H1 (cell line): ENCODE measurements at regions not wholly inside any gene's neighbourhood (a gene's known extent, or its start where the extent isn't known, plus 50 kb on each side); places are given as distances from the start of the nearest gene placed in this dataset.

Experiments used
- CTCF ChIA-PET: fragments of 300-600 bp; sonication (Branson Sonifier 250); formaldehyde crosslinking; loops from one replicate; lab custom pipeline; 2021; ENCODE audit not compliant: partially characterized antibody; lab: Charles Lee
- POLR2A ChIA-PET: fragments of 300-600 bp; sonication (Branson Sonifier 250); formaldehyde crosslinking; loops from one replicate; lab custom pipeline; 2021; ENCODE audit warnings: inconsistent platforms; ENCODE audit not compliant: partially characterized antibody; lab: Charles Lee
- DNase-seq, 2 experiments: peaks; one replicate each; pipeline versions ENCODE4 v3.0.0 to v3.0.0-alpha.2; 2010 to 2022; ENCODE audit warnings: low spot score in 2 of 2, low read depth in 1 of 2, mixed read lengths in 1 of 2
- FAIRE-seq: peaks from 2 replicates; lab custom pipeline; 2011; peaks lifted over from hg19 to GRCh38; lab: Jason Lieb, UNC
- H2AFZ ChIP-seq: 2 replicates; pipeline ENCODE4 v1.8.1; 2012; ENCODE audit warnings: low read length, inconsistent platforms
- H2AK5ac ChIP-seq: 2 replicates; pipeline ENCODE4 v1.6.1; 2013; ENCODE audit warnings: low read depth, low read length
- H2BK120ac ChIP-seq: replicated peaks from 2 replicates; pipeline ENCODE3; 2013; ENCODE audit warnings: low read depth, low read length, inconsistent platforms
- H2BK12ac ChIP-seq: 2 replicates; pipeline ENCODE4 v1.6.1; 2013; ENCODE audit warnings: low read depth, low read length
- H2BK15ac ChIP-seq: 2 replicates; pipeline ENCODE4 v1.6.1; 2013; ENCODE audit warnings: low read length
- H2BK20ac ChIP-seq: 2 replicates; pipeline ENCODE4 v1.6.1; 2013; ENCODE audit warnings: low read length
- H2BK5ac ChIP-seq: 2 replicates; pipeline ENCODE4 v1.6.1; 2013; ENCODE audit warnings: low read depth, low read length
- H3K14ac ChIP-seq: 2 replicates; pipeline ENCODE4 v1.6.1; 2013; ENCODE audit warnings: inconsistent platforms; ENCODE audit not compliant: insufficient read length
- H3K18ac ChIP-seq: 2 replicates; pipeline ENCODE4 v1.6.1; 2013; ENCODE audit warnings: low read length; ENCODE audit errors: extremely low read depth
- H3K23ac ChIP-seq: 2 replicates; pipeline ENCODE4 v1.6.1; 2013; ENCODE audit warnings: inconsistent platforms; ENCODE audit not compliant: insufficient read length
- H3K23me2 ChIP-seq: 2 replicates; pipeline ENCODE4 v1.6.1; 2013; ENCODE audit warnings: low read depth, low read length
- H3K27ac ChIP-seq: 2 replicates; pipeline ENCODE4 v1.6.1; 2011; ENCODE audit warnings: low read depth, low read length, inconsistent platforms
- H3K27me3 ChIP-seq, 4 experiments: replicated peaks in 1 of 4; 1 replicate in 1 of 4; 2 replicates in 3 of 4; pipeline versions ENCODE4 v1.6.1 to v1.8.1; 2011 to 2013; ENCODE audit warnings: low read length in 3 of 4, mild to moderate bottlenecking in 3 of 4, inconsistent platforms in 2 of 4, mixed read lengths in 2 of 4, moderate library complexity in 1 of 4; ENCODE audit not compliant: control insufficient read depth in 3 of 4, insufficient read depth in 3 of 4; ENCODE audit errors: extremely low read depth in 1 of 4
- H3K36me3 ChIP-seq, 4 experiments: 2 replicates each; pipeline versions ENCODE4 v1.6.1 to v1.8.1; 2011 to 2013; ENCODE audit warnings: mild to moderate bottlenecking in 4 of 4, low read length in 3 of 4, moderate library complexity in 2 of 4, control low read depth in 1 of 4, inconsistent platforms in 1 of 4; ENCODE audit not compliant: insufficient read depth in 4 of 4, control insufficient read depth in 2 of 4
- H3K4ac ChIP-seq: replicated peaks from 2 replicates; pipeline ENCODE3; 2013; ENCODE audit warnings: low read length, low read depth, mixed read lengths, inconsistent platforms; ENCODE audit not compliant: insufficient read length
- H3K4me1 ChIP-seq, 4 experiments: replicated peaks in 1 of 4; 1 replicate in 1 of 4; 2 replicates in 3 of 4; pipeline versions ENCODE4 v1.6.1 to v1.8.1; 2011 to 2013; ENCODE audit warnings: low read length in 3 of 4, inconsistent platforms in 2 of 4, mixed read lengths in 1 of 4; ENCODE audit not compliant: insufficient read depth in 4 of 4, control insufficient read depth in 3 of 4
- H3K4me2 ChIP-seq, 2 experiments: 2 replicates each; pipeline versions ENCODE4 v1.6.1 to v1.8.1; 2011 to 2013; ENCODE audit warnings: low read depth in 2 of 2, low read length in 2 of 2, control low read depth in 1 of 2, inconsistent platforms in 1 of 2, mild to moderate bottlenecking in 1 of 2; ENCODE audit not compliant: insufficient read depth in 1 of 2
- H3K4me3 ChIP-seq, 4 experiments: fragments of 200-600, 300-600 bp in 1 of 4; sonication (generic), shearing (Covaris generic), sonication (Bioruptor Twin) in 1 of 4; 2 replicates each; pipeline versions ENCODE4 v1.5.1 to v1.8.1; 2011 to 2016; ENCODE audit warnings: low read length in 4 of 4, low read depth in 3 of 4, control low read depth in 2 of 4, inconsistent platforms in 2 of 4, mild to moderate bottlenecking in 2 of 4, mixed read lengths in 1 of 4, moderate library complexity in 1 of 4; ENCODE audit not compliant: insufficient read depth in 2 of 4; ENCODE audit errors: extremely low read depth in 1 of 4
- H3K56ac ChIP-seq: replicated peaks from 2 replicates; pipeline ENCODE3; 2013; ENCODE audit warnings: low read depth, mild to moderate bottlenecking, mixed read lengths, low read length, inconsistent platforms; ENCODE audit not compliant: insufficient read length
- H3K79me1 ChIP-seq: 2 replicates; pipeline ENCODE4 v1.6.1; 2013; ENCODE audit warnings: low read depth, low read length, control low read depth
- H3K79me2 ChIP-seq, 2 experiments: 2 replicates each; pipeline versions ENCODE4 v1.6.1 to v1.8.1; 2012 to 2013; ENCODE audit warnings: low read length in 2 of 2, mild to moderate bottlenecking in 2 of 2, inconsistent platforms in 1 of 2; ENCODE audit not compliant: insufficient read depth in 2 of 2, control insufficient read depth in 1 of 2
- H3K9ac ChIP-seq, 4 experiments: replicated peaks in 1 of 4; 1 replicate in 1 of 4; 2 replicates in 3 of 4; pipeline versions ENCODE4 v1.6.1 to v1.8.1; 2011 to 2013; ENCODE audit warnings: low read depth in 3 of 4, low read length in 3 of 4, control low read depth in 2 of 4, mild to moderate bottlenecking in 2 of 4, moderate library complexity in 2 of 4, inconsistent platforms in 1 of 4; ENCODE audit errors: extremely low read depth in 1 of 4
- H3K9me3 ChIP-seq, 2 experiments: 2 replicates each; pipeline versions ENCODE4 v1.6.1 to v1.8.1; 2012 to 2013; ENCODE audit warnings: mild to moderate bottlenecking in 2 of 2, moderate library complexity in 2 of 2, control low read depth in 1 of 2, inconsistent platforms in 1 of 2, low read depth in 1 of 2, low read length in 1 of 2, mixed read lengths in 1 of 2; ENCODE audit not compliant: insufficient read depth in 2 of 2
- H4K20me1 ChIP-seq, 2 experiments: replicated peaks in 1 of 2; 2 replicates each; pipeline versions ENCODE3 to v1.8.1; 2011 to 2013; ENCODE audit warnings: inconsistent platforms in 2 of 2, low read length in 2 of 2, mild to moderate bottlenecking in 1 of 2; ENCODE audit not compliant: insufficient read depth in 2 of 2, control insufficient read depth in 1 of 2
- H4K5ac ChIP-seq: 2 replicates; pipeline ENCODE4 v1.6.1; 2013; ENCODE audit warnings: low read length, low read depth, mixed read lengths, inconsistent platforms; ENCODE audit not compliant: insufficient read length
- H4K8ac ChIP-seq: 2 replicates; pipeline ENCODE4 v1.8.0; 2013; ENCODE audit warnings: mild to moderate bottlenecking, moderate library complexity, low read length, inconsistent platforms; ENCODE audit not compliant: insufficient read depth; ENCODE audit errors: extremely low read depth
- H4K91ac ChIP-seq: replicated peaks from 2 replicates; pipeline ENCODE3; 2013; ENCODE audit warnings: low read length, mixed read lengths, inconsistent platforms; ENCODE audit not compliant: insufficient read length
- CBX5 ChIP-seq: fragments of 300-800, 300-1000 bp; sonication (generic); IDR thresholded peaks from 2 replicates; pipeline ENCODE4 v1.7.1; 2016; ENCODE audit warnings: antibody characterized with exemption, low read length, low read depth
- CHD2 ChIP-seq: IDR thresholded peaks from 2 replicates; pipeline ENCODE4 v1.6.1; 2012; ENCODE audit warnings: low read length, improper control_type of control experiment
- CREB1 ChIP-seq: IDR thresholded peaks from 2 replicates; pipeline ENCODE4 v1.6.1; 2012; ENCODE audit warnings: inconsistent platforms
- E2F6 ChIP-seq: IDR thresholded peaks from 2 replicates; pipeline ENCODE4 v1.6.1; 2012; ENCODE audit warnings: inconsistent platforms
- HDAC6 ChIP-seq: IDR thresholded peaks from one replicate; pipeline ENCODE4 v1.7.1; 2012; ENCODE audit warnings: low read depth, mild to moderate bottlenecking, inconsistent platforms, low read length, moderate library complexity
- KDM1A ChIP-seq: fragments of 200-600, 300-600 bp; sonication (generic); IDR thresholded peaks from 2 replicates; pipeline ENCODE4 v1.7.1; 2016; ENCODE audit warnings: mild to moderate bottlenecking, low read length, borderline replicate concordance
- NRF1 ChIP-seq: IDR thresholded peaks from 2 replicates; pipeline ENCODE4 v1.6.1; 2011; ENCODE audit warnings: mild to moderate bottlenecking, low read depth, low read length, improper control_type of control experiment
- POU5F1 ChIP-seq: IDR thresholded peaks from 2 replicates; pipeline ENCODE4 v1.6.1; 2011; ENCODE audit warnings: low read depth, mild to moderate bottlenecking, low read length, moderate library complexity
- RXRA ChIP-seq: IDR thresholded peaks from 2 replicates; pipeline ENCODE4 v1.6.1; 2011; ENCODE audit warnings: low read depth, mild to moderate bottlenecking, low read length, moderate library complexity; ENCODE audit not compliant: insufficient read depth
- SIN3A ChIP-seq, 2 experiments: IDR thresholded peaks in 1 of 2; conservative IDR thresholded peaks in 1 of 2; 2 replicates each; pipeline ENCODE4 v1.6.1; 2011 to 2012; ENCODE audit warnings: low read length in 2 of 2, improper control_type of control experiment in 1 of 2, low read depth in 1 of 2, mild to moderate bottlenecking in 1 of 2
- SUZ12 ChIP-seq: fragments of 200-600 bp; sonication (generic); IDR thresholded peaks from 2 replicates; pipeline ENCODE4 v1.6.1; 2012; ENCODE audit warnings: mild to moderate bottlenecking, inconsistent platforms, low read length, moderate library complexity, mixed read lengths
- WGBS, 2 experiments: shearing (Covaris generic) in 1 of 2; methylation state at CpG; one replicate each; pipeline versions ENCODE4 v1.1.6 to v1.1.7; 2013 to 2015; ENCODE audit warnings: low lambda C conversion rate in 2 of 2, mixed read lengths in 2 of 2, inconsistent platforms in 1 of 2, low coverage in 1 of 2, missing lambda C conversion rate in 1 of 2; ENCODE audit not compliant: insufficient replicate concordance in 2 of 2, insufficient coverage in 1 of 2, insufficient read length in 1 of 2; ENCODE audit errors: extremely low coverage in 1 of 2, missing lambda C conversion rate in 1 of 2; 5-methylcytosine and 5-hydroxymethylcytosine counted together
- TF ChIP-seq, protein P1 (sequence below): IDR thresholded peaks from 2 replicates; pipeline ENCODE4 v1.6.1; 2012; ENCODE audit warnings: low read length, inconsistent platforms

- CTCF ChIA-PET = interaction anchor here (0.7 kb wide), 2 partner anchors 56 to 222 kb away, joined by 3 read pairs; no protein-coding TSS in a partner anchor
- Histone ChIP-seq H3K9me3 (no peaks in the 10 kb centered on the region), H3K4me3 (no peak overlapping the region), H2BK5ac (no peak overlapping the region), H3K23me2 (no peaks in the 10 kb centered on the region), H3K79me1 (no peaks in the 10 kb centered on the region), H3K27me3 (no peaks in the 10 kb centered on the region), H2BK15ac (no peak overlapping the region), H3K4me2 (no peak overlapping the region), H3K18ac (no peak overlapping the region), H3K56ac (no peak overlapping the region), H4K20me1 (no peaks in the 10 kb centered on the region), H4K5ac (no peak overlapping the region), H2AK5ac (no peak overlapping the region), H2BK120ac (no peak overlapping the region), H3K79me2 (no peaks in the 10 kb centered on the region), H2BK20ac (no peak overlapping the region), H3K36me3 (no peaks in the 10 kb centered on the region), H3K23ac (no peak overlapping the region), H2BK12ac (no peak overlapping the region), H3K4ac (no peak overlapping the region), H4K8ac (no peak overlapping the region), H3K27ac (no peak overlapping the region), H3K9ac (no peak overlapping the region), H3K14ac (no peak overlapping the region), H2AFZ (no peak overlapping the region), H3K4me1 (no peaks in the 10 kb centered on the region), H4K91ac (no peak overlapping the region)
- WGBS, 2 experiments = 97% methylated on average over 2 of the region's 2 CpGs; no CpG with 5 or more reads in 1 of the 2 experiments
- FAIRE-seq (no peak), DNase-seq (no peak)
- POLR2A ChIA-PET = no interaction called here
- TF ChIP-seq CREB1 = no peak
- TF ChIP-seq, protein P1, sequence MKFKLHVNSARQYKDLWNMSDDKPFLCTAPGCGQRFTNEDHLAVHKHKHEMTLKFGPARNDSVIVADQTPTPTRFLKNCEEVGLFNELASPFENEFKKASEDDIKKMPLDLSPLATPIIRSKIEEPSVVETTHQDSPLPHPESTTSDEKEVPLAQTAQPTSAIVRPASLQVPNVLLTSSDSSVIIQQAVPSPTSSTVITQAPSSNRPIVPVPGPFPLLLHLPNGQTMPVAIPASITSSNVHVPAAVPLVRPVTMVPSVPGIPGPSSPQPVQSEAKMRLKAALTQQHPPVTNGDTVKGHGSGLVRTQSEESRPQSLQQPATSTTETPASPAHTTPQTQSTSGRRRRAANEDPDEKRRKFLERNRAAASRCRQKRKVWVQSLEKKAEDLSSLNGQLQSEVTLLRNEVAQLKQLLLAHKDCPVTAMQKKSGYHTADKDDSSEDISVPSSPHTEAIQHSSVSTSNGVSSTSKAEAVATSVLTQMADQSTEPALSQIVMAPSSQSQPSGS = no peak
- TF ChIP-seq NRF1 = no peak
- TF ChIP-seq SUZ12 = no peak
- TF ChIP-seq CBX5 = no peak
- TF ChIP-seq CHD2 = no peak
- TF ChIP-seq E2F6 = no peak
- TF ChIP-seq POU5F1 = no peak
- TF ChIP-seq KDM1A = no peak
- no peak for TF ChIP-seq RXRA
- TF ChIP-seq SIN3A (conservative IDR thresholded peaks at IDR 0.05 in 1 of 2, IDR thresholded peaks at IDR 0.05 in 1 of 2; ENCODE audit: low read depth in 1 of 2, low read length in 2 of 2) = no peak
- TF ChIP-seq HDAC6 = no peak
Observed at GRCh38 chr9:118449554-118449953, 745.4 kb downstream of the TLR4 start.
